ENCODE measurements at regions not wholly inside any gene's neighbourhood (a gene's known extent, or its start where the extent isn't known, plus 50 kb on each side); places are given as distances from the start of the nearest gene placed in this dataset.

GRCh38 chr9:93815135-93815534, 140.0 kb downstream of the BARX1 start:
- Histone ChIP-seq H3K79me1 (ENCODE audit: low read length) (no peaks in the 10 kb centered on the region), H4K12ac (ENCODE audit: low read depth, low read length) (no peak overlapping the region), H2AFZ (ENCODE audit: insufficient read depth, low read length, poor library complexity) (no peak overlapping the region), H2BK5ac (ENCODE audit: low read depth, low read length, poor library complexity) (no peak overlapping the region), H3K27me3 (ENCODE audit: insufficient read depth, low read length) (no peaks in the 10 kb centered on the region), H3K4me2 (ENCODE audit: low read length) (no peak overlapping the region), H3K4ac (ENCODE audit: low read depth, low read length) (no peak overlapping the region), H3K14ac (ENCODE audit: low read length) (no peak overlapping the region), H3K4me1 (ENCODE audit: control insufficient read depth in 1 of 2, insufficient read depth in 2 of 2, low read length in 2 of 2) (no peaks in the 10 kb centered on the region), H2BK12ac (ENCODE audit: low read length) (no peak overlapping the region), H3K27ac (ENCODE audit: low read depth, low read length) (no peak overlapping the region), H3K23ac (ENCODE audit: low read length) (no peak overlapping the region), H3K9me3 (ENCODE audit: insufficient read depth, low read depth, low read length) (no peaks in the 10 kb centered on the region), H4K91ac (ENCODE audit: low read depth, low read length) (no peak overlapping the region), H3K36me3 (ENCODE audit: control insufficient read depth in 1 of 2, insufficient read depth in 2 of 2, low read length in 2 of 2) (no peaks in the 10 kb centered on the region), H3K9ac (ENCODE audit: low read length) (no peak overlapping the region), H3K18ac (ENCODE audit: low read length) (no peak overlapping the region), H3K79me2 (ENCODE audit: control insufficient read depth, insufficient read depth, low read length, poor library complexity) (no peaks in the 10 kb centered on the region), H4K8ac (ENCODE audit: low read depth, low read length) (no peak overlapping the region), H2BK120ac (ENCODE audit: insufficient read depth, low read length, poor library complexity) (no peak overlapping the region), H3K4me3 (ENCODE audit: low read depth, low read length) (no peak overlapping the region), H2AK5ac (ENCODE audit: low read length) (no peak overlapping the region)
- DNase-seq, result no peak
- no CpG with 5 or more reads among the region's 4 CpGs for WGBS (ENCODE audit: extremely low coverage, insufficient coverage, insufficient read length)

DNA sequence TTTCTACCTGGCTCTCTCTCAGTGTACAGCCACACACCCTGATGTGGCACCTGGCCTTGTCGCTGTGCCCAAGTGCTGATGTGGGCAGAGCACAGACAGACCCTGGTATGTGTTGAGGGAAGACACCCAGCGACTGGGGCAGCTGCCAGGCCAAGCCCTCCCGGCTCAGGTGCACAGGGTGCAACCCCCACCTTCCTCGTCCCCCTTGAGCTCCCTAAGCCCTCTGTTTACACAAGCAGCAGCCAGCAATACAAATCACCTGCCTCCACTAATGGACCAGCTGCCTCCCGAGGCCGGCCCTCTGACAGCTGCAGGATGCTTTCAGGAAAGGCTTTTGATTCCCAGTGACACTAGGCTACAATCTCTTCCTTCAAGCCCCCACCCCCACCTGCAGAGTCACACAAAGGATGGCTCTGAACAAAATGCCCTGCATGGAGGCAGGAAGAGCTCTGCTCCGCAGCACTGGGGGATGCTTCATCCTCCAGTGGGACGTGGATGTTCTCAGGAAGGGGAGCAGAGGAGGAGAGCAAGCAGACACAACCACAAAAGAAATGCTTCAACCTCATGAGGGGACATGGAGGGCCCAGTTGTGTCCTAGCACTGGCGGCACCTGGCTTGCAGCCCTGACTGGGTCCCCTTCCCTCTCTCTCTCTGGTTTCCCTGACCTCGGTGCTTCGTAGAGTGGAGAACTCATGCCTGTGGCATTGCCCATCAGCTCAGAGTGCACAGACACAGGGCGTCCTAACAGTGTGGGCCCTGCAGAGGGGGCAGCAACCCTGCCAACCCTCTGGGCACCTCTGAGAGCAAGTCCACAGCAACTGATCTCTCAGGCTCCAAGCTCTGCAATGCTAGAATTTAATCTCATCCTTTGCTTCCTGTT, 140.8 kb downstream of the BARX1 start:
- Histone ChIP-seq H3K4me2 (ENCODE audit: low read length) (no peak overlapping the region), H2AFZ (ENCODE audit: insufficient read depth, low read length, poor library complexity) (no peak overlapping the region), H3K18ac (ENCODE audit: low read length) (no peak overlapping the region), H3K27ac (ENCODE audit: low read depth, low read length) (no peak overlapping the region), H3K27me3 (ENCODE audit: insufficient read depth, low read length) (no peaks in the 10 kb centered on the region), H3K14ac (ENCODE audit: low read length) (no peak overlapping the region), H2BK5ac (ENCODE audit: low read depth, low read length, poor library complexity) (no peak overlapping the region), H3K23ac (ENCODE audit: low read length) (no peak overlapping the region), H2BK12ac (ENCODE audit: low read length) (no peak overlapping the region), H3K9me3 (ENCODE audit: insufficient read depth, low read depth, low read length) (peaks cover 1% of the 10 kb centered on the region), H3K79me2 (ENCODE audit: control insufficient read depth, insufficient read depth, low read length, poor library complexity) (no peaks in the 10 kb centered on the region), H3K9ac (ENCODE audit: low read length) (no peak overlapping the region), H4K8ac (ENCODE audit: low read depth, low read length) (no peak overlapping the region), H3K4ac (ENCODE audit: low read depth, low read length) (no peak overlapping the region), H2AK5ac (ENCODE audit: low read length) (no peak overlapping the region), H3K36me3 (ENCODE audit: control insufficient read depth in 1 of 2, insufficient read depth in 2 of 2, low read length in 2 of 2) (no peaks in the 10 kb centered on the region), H3K79me1 (ENCODE audit: low read length) (no peaks in the 10 kb centered on the region), H4K12ac (ENCODE audit: low read depth, low read length) (no peak overlapping the region), H3K4me1 (ENCODE audit: control insufficient read depth in 1 of 2, insufficient read depth in 2 of 2, low read length in 2 of 2) (no peaks in the 10 kb centered on the region), H2BK120ac (ENCODE audit: insufficient read depth, low read length, poor library complexity) (no peak overlapping the region), H3K4me3 (ENCODE audit: low read depth, low read length) (no peak overlapping the region), H4K91ac (ENCODE audit: low read depth, low read length) (no peak overlapping the region)
- WGBS (ENCODE audit: extremely low coverage, insufficient coverage, insufficient read length), result no CpG with 5 or more reads among the region's 12 CpGs
- no peak for DNase-seq

DNA sequence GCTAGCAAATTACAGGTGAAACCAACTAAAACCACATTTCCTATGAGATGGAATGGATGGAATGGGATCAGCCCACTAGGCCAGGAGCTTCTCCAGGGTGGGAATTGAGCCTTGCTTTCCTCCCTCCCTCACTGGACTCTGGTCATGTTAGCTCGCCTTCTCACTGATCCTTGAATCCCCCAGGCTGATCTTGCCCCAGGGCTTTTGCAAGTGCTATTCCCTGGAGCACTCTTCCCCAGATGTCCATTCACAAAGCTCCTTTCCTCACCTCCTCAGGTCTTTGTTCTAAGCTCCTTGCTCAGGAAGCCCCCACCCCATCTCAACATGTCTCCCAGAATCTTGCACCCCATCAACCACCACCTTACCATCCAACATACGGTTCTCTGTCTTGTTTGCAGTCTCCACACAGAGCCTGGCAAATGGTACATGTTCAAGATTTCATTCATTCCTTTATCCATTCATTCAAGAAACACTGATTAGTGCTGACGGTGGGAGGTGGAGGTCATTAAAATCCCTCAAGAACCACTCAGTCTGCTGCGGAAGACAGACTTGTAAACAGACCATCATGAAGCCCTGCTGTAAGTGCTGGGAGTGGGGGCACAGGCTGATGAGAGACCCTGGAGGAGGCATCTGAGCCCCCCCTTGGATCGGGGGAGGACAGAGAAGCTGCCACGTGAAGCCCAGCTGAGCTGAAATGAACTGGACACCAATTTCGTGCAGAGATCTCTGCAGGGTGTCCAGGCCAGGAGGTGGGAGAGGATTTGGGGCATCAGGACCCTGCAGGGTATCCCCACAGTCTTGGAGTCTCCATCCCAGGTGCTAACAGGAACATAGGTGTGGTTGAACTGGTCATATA, 141.7 kb downstream of the BARX1 start:
- H3K36me3 ChIP-seq (ENCODE audit: control insufficient read depth in 1 of 2, insufficient read depth in 2 of 2, low read length in 2 of 2), result no peaks in the 10 kb centered on the region
- H3K9ac ChIP-seq (ENCODE audit: low read length), result no peak overlapping the region
- DNase-seq, result no peak
- H3K27ac ChIP-seq (ENCODE audit: low read depth, low read length), result no peak overlapping the region
- H2AFZ ChIP-seq (ENCODE audit: insufficient read depth, low read length, poor library complexity), result no peak overlapping the region
- H3K79me2 ChIP-seq (ENCODE audit: control insufficient read depth, insufficient read depth, low read length, poor library complexity), result no peaks in the 10 kb centered on the region
- H2BK120ac ChIP-seq (ENCODE audit: insufficient read depth, low read length, poor library complexity), result no peak overlapping the region
- no peak overlapping the region for H4K91ac ChIP-seq (ENCODE audit: low read depth, low read length)
- no peaks in the 10 kb centered on the region for H3K4me1 ChIP-seq (ENCODE audit: control insufficient read depth in 1 of 2, insufficient read depth in 2 of 2, low read length in 2 of 2)
- H2AK5ac ChIP-seq (ENCODE audit: low read length), result no peak overlapping the region
- H4K12ac ChIP-seq (ENCODE audit: low read depth, low read length), result no peak overlapping the region
- no CpG with 5 or more reads among the region's 7 CpGs for WGBS (ENCODE audit: extremely low coverage, insufficient coverage, insufficient read length)
- H3K27me3 ChIP-seq (ENCODE audit: insufficient read depth, low read length), result no peaks in the 10 kb centered on the region
- no peak overlapping the region for H3K14ac ChIP-seq (ENCODE audit: low read length)
- no peaks in the 10 kb centered on the region for H3K79me1 ChIP-seq (ENCODE audit: low read length)
- no peak overlapping the region for H2BK12ac ChIP-seq (ENCODE audit: low read length)
- H3K23ac ChIP-seq (ENCODE audit: low read length), result no peak overlapping the region
- H3K4me2 ChIP-seq (ENCODE audit: low read length), result no peak overlapping the region
- H4K8ac ChIP-seq (ENCODE audit: low read depth, low read length), result no peak overlapping the region
- H3K18ac ChIP-seq (ENCODE audit: low read length), result no peak overlapping the region
- H3K9me3 ChIP-seq (ENCODE audit: insufficient read depth, low read depth, low read length), result peaks cover 1% of the 10 kb centered on the region
- H2BK5ac ChIP-seq (ENCODE audit: low read depth, low read length, poor library complexity), result no peak overlapping the region
- no peak overlapping the region for H3K4ac ChIP-seq (ENCODE audit: low read depth, low read length)
- no peak overlapping the region for H3K4me3 ChIP-seq (ENCODE audit: low read depth, low read length)

DNA sequence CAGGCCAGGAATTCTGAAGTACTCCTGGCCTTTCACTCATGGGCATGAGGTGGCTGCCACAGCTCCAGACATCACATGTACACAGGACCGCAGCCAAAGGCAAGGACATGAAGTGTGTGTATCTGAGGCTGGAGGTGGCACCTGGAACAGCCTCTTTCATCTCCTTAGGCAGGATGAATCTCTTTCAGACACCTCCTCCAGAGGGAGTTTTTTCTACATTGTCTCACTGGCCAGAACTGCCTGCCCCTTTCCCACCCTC, 142.8 kb downstream of the BARX1 start:
- Histone ChIP-seq H3K9ac (ENCODE audit: low read length) (no peak overlapping the region), H3K4ac (ENCODE audit: low read depth, low read length) (no peak overlapping the region), H2AFZ (ENCODE audit: insufficient read depth, low read length, poor library complexity) (no peak overlapping the region), H3K9me3 (ENCODE audit: insufficient read depth, low read depth, low read length) (peaks cover 1% of the 10 kb centered on the region), H3K4me3 (ENCODE audit: low read depth, low read length) (no peak overlapping the region), H3K23ac (ENCODE audit: low read length) (no peak overlapping the region), H2BK12ac (ENCODE audit: low read length) (no peak overlapping the region), H3K4me2 (ENCODE audit: low read length) (no peak overlapping the region), H2AK5ac (ENCODE audit: low read length) (no peak overlapping the region), H3K27me3 (ENCODE audit: insufficient read depth, low read length) (no peaks in the 10 kb centered on the region), H3K4me1 (ENCODE audit: control insufficient read depth in 1 of 2, insufficient read depth in 2 of 2, low read length in 2 of 2) (no peaks in the 10 kb centered on the region), H2BK5ac (ENCODE audit: low read depth, low read length, poor library complexity) (no peak overlapping the region), H2BK120ac (ENCODE audit: insufficient read depth, low read length, poor library complexity) (no peak overlapping the region), H3K27ac (ENCODE audit: low read depth, low read length) (no peak overlapping the region), H4K91ac (ENCODE audit: low read depth, low read length) (no peak overlapping the region), H3K18ac (ENCODE audit: low read length) (no peak overlapping the region), H4K12ac (ENCODE audit: low read depth, low read length) (no peak overlapping the region), H4K8ac (ENCODE audit: low read depth, low read length) (no peak overlapping the region), H3K79me1 (ENCODE audit: low read length) (no peaks in the 10 kb centered on the region), H3K79me2 (ENCODE audit: control insufficient read depth, insufficient read depth, low read length, poor library complexity) (no peaks in the 10 kb centered on the region), H3K36me3 (ENCODE audit: control insufficient read depth in 1 of 2, insufficient read depth in 2 of 2, low read length in 2 of 2) (no peaks in the 10 kb centered on the region), H3K14ac (ENCODE audit: low read length) (no peak overlapping the region)
- DNase-seq, result no peak
- no CpG with 5 or more reads among the region's 1 CpG for WGBS (ENCODE audit: extremely low coverage, insufficient coverage, insufficient read length)
